M059J (cell line): ENCODE measurements at regions not wholly inside any gene's neighbourhood (a gene's known extent, or its start where the extent isn't known, plus 50 kb on each side); places are given as distances from the start of the nearest gene placed in this dataset.

Experiments
- DNase-seq: peaks from one replicate; pipeline ENCODE4 v3.0.0-alpha.2; 2012; ENCODE audit warnings: low read depth

GRCh38 chr2:146161256-146161882, 1641.5 kb upstream of the ZEB2 start:
- DNase-seq, result no peak

GRCh38 chr2:146158072-146158674, 1638.3 kb upstream of the ZEB2 start:
- DNase-seq, result no peak

GRCh38 chr2:146147448-146148012, 1627.6 kb upstream of the ZEB2 start:
- DNase-seq, result no peak

- peak; percentile 26 for DNase-seq
Observed at GRCh38 chr2:146143971-146144370, 1624.1 kb upstream of the ZEB2 start.

- DNase-seq, result no peak
Observed at GRCh38 chr2:146138820-146139219, 1618.9 kb upstream of the ZEB2 start.

- peak; percentile 62 for DNase-seq
Observed at GRCh38 chr2:146135245-146135644, 1615.3 kb upstream of the ZEB2 start.

- no peak for DNase-seq
Observed at GRCh38 chr2:146131785-146132184, 1611.9 kb upstream of the ZEB2 start.

- no peak for DNase-seq
Observed at GRCh38 chr2:146131048-146131447, 1611.1 kb upstream of the ZEB2 start.

GRCh38 chr2:146130290-146130689, 1610.4 kb upstream of the ZEB2 start:
- no peak for DNase-seq

GRCh38 chr2:146129231-146129630, 1609.3 kb upstream of the ZEB2 start:
- DNase-seq, result no peak

- peak; percentile 12 for DNase-seq
Observed at GRCh38 chr2:146128216-146128615, 1608.3 kb upstream of the ZEB2 start.

GRCh38 chr2:146125551-146125950, 1605.6 kb upstream of the ZEB2 start:
- DNase-seq, result no peak

GRCh38 chr2:146124741-146125140, 1604.8 kb upstream of the ZEB2 start:
- peak; percentile 74 for DNase-seq

GRCh38 chr2:146123714-146124113, 1603.8 kb upstream of the ZEB2 start:
- DNase-seq, result peak; percentile 44

GRCh38 chr2:146123256-146123655, 1603.3 kb upstream of the ZEB2 start:
- peak; percentile 34 for DNase-seq

- no peak for DNase-seq
Observed at GRCh38 chr2:146119586-146119985, 1599.7 kb upstream of the ZEB2 start.

GRCh38 chr2:146108993-146109392, 1589.1 kb upstream of the ZEB2 start:
- DNase-seq, result no peak

- no peak for DNase-seq
Observed at GRCh38 chr2:146094185-146094584, 1574.3 kb upstream of the ZEB2 start.

GRCh38 chr2:146081459-146081858, 1561.5 kb upstream of the ZEB2 start:
- no peak for DNase-seq

GRCh38 chr2:146080925-146081324, 1561.0 kb upstream of the ZEB2 start:
- DNase-seq, result no peak

GRCh38 chr2:146079216-146079615, 1559.3 kb upstream of the ZEB2 start:
- no peak for DNase-seq

- DNase-seq, result no peak
Observed at GRCh38 chr2:146077156-146077555, 1557.2 kb upstream of the ZEB2 start.

- peak; percentile 0 for DNase-seq
Observed at GRCh38 chr2:146068051-146068450, 1548.1 kb upstream of the ZEB2 start.

GRCh38 chr2:146048141-146048540, 1528.2 kb upstream of the ZEB2 start:
- DNase-seq, result no peak
